Uterus (tissue), 3 donors: ENCODE measurements at regions not wholly inside any gene's neighbourhood (a gene's known extent, or its start where the extent isn't known, plus 50 kb on each side); places are given as distances from the start of the nearest gene placed in this dataset.

Source experiments
- DNase-seq, 2 donors: peaks; one replicate each; pipeline ENCODE4 v3.0.0-alpha.2; 2019 to 2020
- H3K27ac ChIP-seq, 2 donors: fragments of 200-600 bp; sonication (generic); 1 replicate in 1 of 2; 2 replicates in 1 of 2; pipeline ENCODE4 v1.5.1; 2016 to 2018
- H3K27me3 ChIP-seq, 2 donors: fragments of 200-600 bp; sonication (generic); one replicate each; pipeline ENCODE4 v1.5.1; 2018 to 2019; ENCODE audit warnings: control low read depth in 1 of 2
- H3K36me3 ChIP-seq, 2 donors: fragments of 200-600 bp; sonication (generic); one replicate each; pipeline ENCODE4 v1.5.1; 2019; ENCODE audit warnings: control low read depth in 1 of 2
- H3K4me1 ChIP-seq, 2 donors: fragments of 200-600 bp; sonication (generic); one replicate each; pipeline ENCODE4 v1.5.1; 2018 to 2019; ENCODE audit warnings: control low read depth in 1 of 2
- H3K4me3 ChIP-seq, 2 donors: fragments of 200-600 bp; sonication (generic); 1 replicate in 1 of 2; 2 replicates in 1 of 2; pipeline ENCODE4 v1.5.1; 2018 to 2019; ENCODE audit warnings: mild to moderate bottlenecking in 1 of 2
- H3K9me3 ChIP-seq, 2 donors: fragments of 200-600 bp; sonication (generic); one replicate each; pipeline ENCODE4 v1.5.1; 2019; ENCODE audit warnings: control low read depth in 1 of 2
- POLR2A ChIP-seq, 2 donors: fragments of 450-650 bp; IDR thresholded peaks; one replicate each; pipeline ENCODE4 v1.6.1; 2016; ENCODE audit warnings: antibody characterized with exemption in 2 of 2, mild to moderate bottlenecking in 1 of 2, moderate library complexity in 1 of 2
- intact Hi-C: fragments of 100-400 bp; cut with DNase I; formaldehyde crosslinking; loops from one replicate; pipeline ENCODE4 v1.15.1; 2023; ENCODE audit warnings: low total_unique reads
- TF ChIP-seq, protein P1 (sequence below), 4 experiments: fragments of 200-600 bp in 2 of 4; fragments of 450-650 bp in 2 of 4; sonication (generic) in 2 of 4; IDR thresholded peaks; one replicate each; pipeline ENCODE4 v1.5.1; 2016 to 2019; ENCODE audit warnings: antibody characterized with exemption in 4 of 4, mild to moderate bottlenecking in 2 of 4, moderate library complexity in 1 of 4
- donor health status: DM: yes; HTN: yes; CAD: no.

DNA sequence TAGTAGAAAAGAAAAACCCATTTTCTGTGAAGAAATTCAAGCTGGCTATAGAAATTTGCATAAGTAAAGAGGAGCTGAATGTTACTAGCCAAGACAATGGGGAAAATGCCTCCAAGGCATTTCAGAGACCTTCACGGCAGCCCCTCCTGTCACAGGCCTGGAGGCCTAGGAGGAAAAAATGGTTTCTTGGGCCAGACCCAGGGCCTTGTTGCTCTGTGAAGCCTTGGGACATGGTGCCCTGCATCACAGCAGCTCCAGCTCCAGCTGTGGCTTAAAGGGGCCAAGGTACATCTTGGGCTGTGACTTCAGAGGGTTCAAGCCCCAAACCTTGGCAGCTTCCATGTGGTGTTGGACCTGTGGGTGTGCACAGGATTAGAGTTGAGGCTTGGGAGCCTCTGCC, 130.0 kb upstream of the DMRTA1 start:
- H3K36me3 ChIP-seq: no peaks in the 10 kb centered on the region
- intact Hi-C loops: no loop called here
- H3K9me3 ChIP-seq: no peaks in the 10 kb centered on the region
- H3K4me1 ChIP-seq: no peaks in the 10 kb centered on the region
- no peak overlapping the region for H3K4me3 ChIP-seq
- H3K27ac ChIP-seq: no peak overlapping the region
- no peaks in the 10 kb centered on the region for H3K27me3 ChIP-seq
- no peak for DNase-seq
- no peak for TF ChIP-seq POLR2A (IDR thresholded peaks at IDR 0.05)
- TF ChIP-seq, protein P1, sequence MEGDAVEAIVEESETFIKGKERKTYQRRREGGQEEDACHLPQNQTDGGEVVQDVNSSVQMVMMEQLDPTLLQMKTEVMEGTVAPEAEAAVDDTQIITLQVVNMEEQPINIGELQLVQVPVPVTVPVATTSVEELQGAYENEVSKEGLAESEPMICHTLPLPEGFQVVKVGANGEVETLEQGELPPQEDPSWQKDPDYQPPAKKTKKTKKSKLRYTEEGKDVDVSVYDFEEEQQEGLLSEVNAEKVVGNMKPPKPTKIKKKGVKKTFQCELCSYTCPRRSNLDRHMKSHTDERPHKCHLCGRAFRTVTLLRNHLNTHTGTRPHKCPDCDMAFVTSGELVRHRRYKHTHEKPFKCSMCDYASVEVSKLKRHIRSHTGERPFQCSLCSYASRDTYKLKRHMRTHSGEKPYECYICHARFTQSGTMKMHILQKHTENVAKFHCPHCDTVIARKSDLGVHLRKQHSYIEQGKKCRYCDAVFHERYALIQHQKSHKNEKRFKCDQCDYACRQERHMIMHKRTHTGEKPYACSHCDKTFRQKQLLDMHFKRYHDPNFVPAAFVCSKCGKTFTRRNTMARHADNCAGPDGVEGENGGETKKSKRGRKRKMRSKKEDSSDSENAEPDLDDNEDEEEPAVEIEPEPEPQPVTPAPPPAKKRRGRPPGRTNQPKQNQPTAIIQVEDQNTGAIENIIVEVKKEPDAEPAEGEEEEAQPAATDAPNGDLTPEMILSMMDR (IDR thresholded peaks at IDR 0.05): no peak

GRCh38 chr9:22331533-22331932, 115.1 kb upstream of the DMRTA1 start:
- DNase-seq: no peak
- Histone ChIP-seq H3K27me3 (no peaks in the 10 kb centered on the region), H3K4me3 (no peak overlapping the region), H3K9me3 (no peaks in the 10 kb centered on the region), H3K27ac (no peak overlapping the region), H3K4me1 (no peaks in the 10 kb centered on the region), H3K36me3 (no peaks in the 10 kb centered on the region)
- intact Hi-C loops: no loop called here
- no peak for TF ChIP-seq POLR2A (IDR thresholded peaks at IDR 0.05)

DNA sequence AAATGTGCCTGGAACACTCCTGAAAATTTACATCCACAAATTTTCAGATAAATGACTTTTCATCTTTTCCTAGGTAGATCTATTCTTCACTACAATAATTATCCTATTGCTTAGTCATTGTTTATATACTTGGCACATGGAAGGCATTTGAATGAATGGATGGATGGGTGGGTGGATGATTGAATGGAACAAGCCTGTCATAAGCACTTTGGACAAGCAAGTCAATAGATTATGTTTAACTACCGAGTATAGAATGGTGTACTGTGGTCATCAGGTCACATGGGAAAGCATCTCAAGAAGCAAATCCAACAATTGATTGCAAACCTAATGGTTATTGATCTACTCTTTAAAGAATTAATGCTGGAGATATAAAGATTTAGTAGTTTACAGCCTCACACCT, 114.4 kb upstream of the DMRTA1 start:
- Histone ChIP-seq H3K4me3 (no peak overlapping the region), H3K4me1 (no peaks in the 10 kb centered on the region), H3K9me3 (no peaks in the 10 kb centered on the region), H3K27me3 (no peaks in the 10 kb centered on the region), H3K36me3 (no peaks in the 10 kb centered on the region), H3K27ac (no peak overlapping the region)
- TF ChIP-seq, protein P1 (IDR thresholded peaks at IDR 0.05): no peak
- no peak for TF ChIP-seq POLR2A (IDR thresholded peaks at IDR 0.05)
- no peak for DNase-seq
- intact Hi-C loops: no loop called here

DNA sequence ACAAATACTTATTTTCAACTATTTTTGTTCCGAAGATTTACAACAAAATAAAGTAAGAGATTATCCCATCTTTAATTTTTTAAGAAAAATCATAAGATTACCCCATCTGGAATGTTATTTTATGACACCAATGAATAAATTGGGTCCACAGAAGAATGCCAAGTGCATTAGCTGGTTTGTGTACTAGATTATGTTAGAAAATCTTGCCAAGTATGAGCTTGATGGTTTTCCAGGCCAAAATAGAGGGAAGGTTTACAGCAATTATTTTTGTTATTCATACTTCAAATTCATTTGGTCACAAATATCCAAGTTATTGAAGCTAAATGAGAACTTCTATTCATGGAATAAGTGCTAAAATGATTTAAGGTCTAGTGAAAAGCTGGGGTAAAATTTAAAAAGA, 109.4 kb upstream of the DMRTA1 start:
- H3K9me3 ChIP-seq: no peaks in the 10 kb centered on the region
- H3K27me3 ChIP-seq: no peaks in the 10 kb centered on the region
- H3K4me1 ChIP-seq: no peaks in the 10 kb centered on the region
- DNase-seq: no peak
- TF ChIP-seq, protein P1 (IDR thresholded peaks at IDR 0.05): no peak
- no peak for TF ChIP-seq POLR2A (IDR thresholded peaks at IDR 0.05)
- no peaks in the 10 kb centered on the region for H3K36me3 ChIP-seq
- H3K27ac ChIP-seq: no peak overlapping the region
- H3K4me3 ChIP-seq: no peak overlapping the region
- intact Hi-C loops: no loop called here

- H3K27me3 ChIP-seq: no peaks in the 10 kb centered on the region
Measured at GRCh38 chr9:22342491-22343217, 104.0 kb upstream of the DMRTA1 start.

DNA sequence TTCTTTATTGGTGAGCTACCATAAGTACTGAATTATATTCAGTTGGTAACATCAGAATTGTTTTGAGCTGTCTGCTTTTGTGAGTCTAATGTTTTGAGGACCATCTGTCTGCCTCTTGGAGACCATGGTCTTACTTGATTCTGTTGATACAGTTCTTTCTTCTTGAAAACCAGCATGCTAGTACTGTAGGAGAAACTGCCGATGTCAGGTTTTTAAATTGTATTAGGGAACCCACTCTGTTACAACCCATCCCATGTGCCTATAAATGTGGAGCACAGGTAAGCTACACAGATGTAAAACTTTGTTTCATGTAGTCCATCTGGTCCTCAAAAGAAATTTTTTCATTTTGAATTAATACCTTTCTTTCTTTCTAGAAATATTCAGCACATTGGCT, 103.4 kb upstream of the DMRTA1 start:
- intact Hi-C loops: no loop called here
- H3K4me3 ChIP-seq: no peak overlapping the region
- DNase-seq: no peak
- no peaks in the 10 kb centered on the region for H3K36me3 ChIP-seq
- no peaks in the 10 kb centered on the region for H3K9me3 ChIP-seq
- TF ChIP-seq, protein P1 (IDR thresholded peaks at IDR 0.05): no peak
- TF ChIP-seq POLR2A (IDR thresholded peaks at IDR 0.05): no peak
- no peak overlapping the region for H3K27ac ChIP-seq
- no peaks in the 10 kb centered on the region for H3K4me1 ChIP-seq
- H3K27me3 ChIP-seq: no peaks in the 10 kb centered on the region

More at GRCh38 chr9:22342491-22343217, 104.0 kb upstream of the DMRTA1 start:
- Histone ChIP-seq H3K4me1 (no peaks in the 10 kb centered on the region), H3K27ac (no peak overlapping the region), H3K36me3 (no peaks in the 10 kb centered on the region), H3K4me3 (no peak overlapping the region), H3K9me3 (no peaks in the 10 kb centered on the region)
- intact Hi-C loops: no loop called here
- DNase-seq: no peak
- TF ChIP-seq POLR2A (IDR thresholded peaks at IDR 0.05): no peak
